GM21515 (cell line): ENCODE measurements at regions not wholly inside any gene's neighbourhood (a gene's known extent, or its start where the extent isn't known, plus 50 kb on each side); places are given as distances from the start of the nearest gene placed in this dataset.
"Not testable (repeated sequence)": the region's sequence is repeated elsewhere in the genome, so short reads cannot be mapped to it uniquely, and the experiment has no call there.

Experiments used
- ATAC-seq: cut with Tn5 transposase; IDR thresholded peaks from one replicate; pipeline ENCODE4 v1.9.1; 2021; ENCODE audit not compliant: unreplicated experiment

DNA sequence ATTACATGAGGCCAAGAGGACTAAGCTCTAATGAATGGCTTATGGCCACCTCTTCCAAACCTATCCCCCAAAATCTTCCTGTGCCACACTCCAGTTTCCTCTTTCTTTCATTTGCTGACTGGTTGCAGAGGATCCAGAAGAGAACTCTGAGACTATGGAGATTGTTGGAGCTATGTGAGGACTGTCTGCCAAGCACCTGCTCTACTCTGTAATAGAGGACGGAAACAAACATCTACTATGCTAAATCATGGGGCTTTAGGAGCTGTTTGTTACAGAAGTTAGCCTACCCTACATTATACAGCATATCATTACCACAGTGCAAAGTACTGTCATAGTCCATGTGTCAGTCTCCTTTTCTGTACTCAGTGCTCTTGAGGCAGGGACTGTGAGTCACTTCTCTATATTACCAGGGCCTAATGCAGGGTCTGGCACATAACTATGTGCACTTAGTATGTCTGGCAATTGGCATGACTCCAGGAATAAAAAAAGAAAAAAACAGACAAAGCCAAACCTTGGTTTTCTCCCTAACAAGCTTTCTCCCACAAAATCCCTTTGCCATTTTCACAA lies 95.1 kb downstream of the RPAP3 start:
- ATAC-seq = no peak

DNA sequence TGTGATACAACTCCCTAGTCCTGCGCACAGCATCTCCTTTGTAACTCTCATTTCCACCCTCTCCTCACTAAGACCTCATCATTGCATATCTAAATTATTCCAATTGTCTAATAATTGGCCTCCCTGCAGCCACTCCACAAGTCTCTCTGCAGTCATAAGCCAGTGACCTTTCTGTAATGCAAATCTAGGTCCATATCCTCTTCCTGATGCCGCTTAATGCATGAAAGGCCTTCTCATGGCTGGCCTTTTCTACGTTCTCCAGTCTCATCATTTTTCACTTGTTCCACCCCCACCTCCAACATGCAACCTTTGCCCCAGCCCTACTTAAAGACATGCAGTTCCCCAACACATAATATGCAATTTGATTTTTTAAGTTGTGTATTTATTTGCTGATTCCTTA lies 96.0 kb downstream of the RPAP3 start:
- ATAC-seq = no peak

DNA sequence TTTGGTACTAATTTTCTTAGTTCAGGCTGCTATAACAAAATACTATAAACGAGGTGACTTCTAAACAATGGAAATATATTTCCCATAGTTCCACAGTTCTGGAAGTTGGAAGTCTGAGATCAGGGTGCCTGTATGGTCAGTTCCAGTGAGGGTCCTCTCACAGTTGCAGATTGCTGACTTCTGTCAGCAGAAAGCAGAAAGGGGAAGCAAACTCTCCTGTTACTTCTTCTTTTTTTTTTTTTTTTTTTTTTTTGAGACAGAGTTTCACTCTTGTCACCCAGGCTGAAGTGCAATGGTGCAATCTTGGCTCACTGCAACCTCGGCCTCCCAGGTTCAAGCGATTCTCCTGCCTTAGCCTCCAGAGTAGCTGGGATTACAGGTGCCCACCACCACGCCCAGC lies 97.2 kb downstream of the RPAP3 start:
- ATAC-seq = not testable (repeated sequence)

DNA sequence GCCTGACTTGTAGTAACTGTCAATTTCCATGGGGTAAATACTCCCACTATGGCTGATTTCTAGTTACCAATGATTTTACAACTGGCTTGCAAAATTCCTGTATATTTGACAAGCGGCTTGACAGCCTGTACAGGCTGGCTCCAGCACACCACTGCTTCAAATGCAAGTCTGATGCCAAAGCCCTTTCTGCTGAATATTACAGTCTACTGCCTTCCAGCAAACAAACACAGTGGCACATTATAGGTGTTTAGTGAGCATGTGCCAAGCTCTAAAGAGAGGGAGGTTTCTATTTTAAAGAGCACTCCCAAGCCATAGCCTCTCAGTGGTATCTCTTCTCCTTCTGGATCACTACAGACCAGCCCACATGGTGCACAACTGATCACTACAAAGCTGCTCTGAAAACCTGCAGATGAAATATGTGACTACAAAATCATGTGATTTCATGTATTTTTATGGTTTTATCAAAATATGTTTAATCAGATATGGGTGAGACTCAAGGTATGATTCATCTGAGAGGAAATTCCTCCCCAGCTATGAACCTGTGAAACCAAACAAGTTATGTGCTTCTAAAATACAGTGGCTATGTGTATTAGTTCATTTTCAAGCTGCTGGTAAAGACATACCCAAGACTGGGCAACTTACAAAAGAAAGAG lies 101.5 kb downstream of the RPAP3 start:
- ATAC-seq = no peak

DNA sequence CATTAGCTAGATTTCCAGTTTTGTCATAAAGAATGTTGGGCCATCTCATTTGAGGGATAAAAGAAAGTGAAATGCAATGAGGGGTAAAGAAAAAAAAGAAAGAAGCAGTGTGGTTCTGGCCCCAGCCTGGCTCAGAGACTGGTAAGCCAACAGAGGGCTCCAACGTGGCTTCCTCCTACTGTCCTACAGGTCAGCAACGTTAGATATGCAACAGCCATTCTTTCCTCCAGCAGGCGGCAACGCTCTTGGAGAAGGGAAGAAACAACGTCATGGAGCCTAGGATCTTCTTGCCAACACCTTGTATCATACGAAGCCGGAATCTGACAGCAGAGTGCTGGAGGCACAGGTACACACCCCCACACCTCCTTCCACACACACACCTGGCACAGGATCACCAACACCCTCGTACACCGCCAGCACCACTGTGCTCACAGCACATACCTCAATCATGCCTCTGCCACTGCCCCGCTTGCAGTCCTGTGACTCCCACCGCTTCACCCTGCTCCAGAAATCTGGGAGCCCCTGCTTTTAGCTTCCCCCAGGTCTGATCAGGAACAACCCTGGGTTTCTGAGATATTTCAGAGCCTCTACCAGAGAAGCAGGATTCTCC lies 102.8 kb downstream of the RPAP3 start:
- no peak for ATAC-seq

- no peak for ATAC-seq
Observed at GRCh38 chr12:47602325-47602724, 103.5 kb downstream of the RPAP3 start.

DNA sequence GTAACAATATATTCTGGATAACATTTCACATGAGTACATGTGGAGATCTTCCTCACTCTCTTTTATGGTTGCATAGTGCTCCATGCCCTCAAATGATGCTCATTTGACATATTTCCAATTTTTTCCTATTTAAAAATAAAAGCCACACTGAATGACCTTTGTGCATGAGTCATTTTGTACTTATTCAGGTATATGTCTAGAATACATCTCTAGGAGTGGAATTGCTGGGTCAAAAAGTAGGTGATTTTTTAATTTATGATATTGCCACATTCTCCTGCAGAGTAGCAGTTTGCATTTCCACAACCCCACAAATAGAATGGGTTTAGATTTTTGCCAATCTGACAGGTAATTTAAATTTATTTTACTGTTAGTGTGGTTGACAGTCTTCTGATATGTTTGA lies 104.8 kb downstream of the RPAP3 start:
- no peak for ATAC-seq

GRCh38 chr12:47591795-47592194 lies 114.0 kb downstream of the RPAP3 start:
- ATAC-seq = no peak

DNA sequence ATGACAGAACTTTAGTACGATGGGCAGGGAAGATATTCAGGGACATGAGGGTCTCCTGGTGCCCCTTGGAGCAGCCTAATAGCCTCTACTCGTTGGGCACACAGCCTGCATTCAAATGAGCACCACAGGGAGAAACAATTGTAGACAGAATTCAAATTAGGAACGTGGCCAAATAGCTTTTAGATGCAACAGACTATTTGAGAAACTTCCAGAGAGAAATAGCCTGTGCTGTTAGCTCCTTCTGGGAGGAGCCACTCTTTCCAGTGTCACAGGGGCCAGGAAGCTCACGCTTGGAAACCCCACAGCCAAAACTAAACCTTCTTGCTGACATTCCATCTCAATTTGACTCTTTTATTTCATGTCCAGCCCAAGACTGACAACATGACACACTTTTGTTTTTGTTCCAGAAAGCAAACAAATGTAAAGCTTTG lies 114.5 kb downstream of the RPAP3 start:
- ATAC-seq = no peak

DNA sequence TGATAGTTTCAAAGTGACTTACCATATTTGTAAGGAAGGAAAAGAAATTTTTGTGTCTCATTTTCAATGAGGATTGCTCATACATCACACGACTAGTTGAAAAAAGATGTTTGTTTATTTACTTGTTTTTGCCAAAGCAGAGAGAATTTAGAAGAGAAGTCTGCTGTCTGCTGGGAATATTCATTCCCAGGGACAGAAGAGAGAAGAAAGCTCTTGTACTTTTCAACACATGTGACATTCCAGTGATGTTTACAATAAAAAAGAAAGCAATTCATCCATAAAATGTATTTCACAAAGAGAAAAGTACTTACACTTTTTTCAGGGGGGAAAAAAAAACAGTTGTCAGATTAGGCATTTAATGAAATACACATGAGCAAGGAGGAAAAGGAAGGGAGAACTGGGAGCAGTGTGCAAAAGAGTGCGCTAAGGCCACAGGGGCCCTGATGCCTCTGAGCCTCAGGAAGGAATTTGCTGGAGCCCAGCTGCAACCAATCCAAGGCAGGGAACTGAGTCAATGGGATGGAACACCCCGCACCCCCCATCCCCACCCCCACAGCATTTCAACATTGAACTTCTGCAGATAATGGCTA lies 115.0 kb downstream of the RPAP3 start:
- no peak for ATAC-seq

- ATAC-seq = no peak
Observed at GRCh38 chr12:47586952-47587669, 118.7 kb downstream of the RPAP3 start.

- ATAC-seq = no peak
Observed at GRCh38 chr12:47585507-47585906, 120.3 kb downstream of the RPAP3 start.

DNA sequence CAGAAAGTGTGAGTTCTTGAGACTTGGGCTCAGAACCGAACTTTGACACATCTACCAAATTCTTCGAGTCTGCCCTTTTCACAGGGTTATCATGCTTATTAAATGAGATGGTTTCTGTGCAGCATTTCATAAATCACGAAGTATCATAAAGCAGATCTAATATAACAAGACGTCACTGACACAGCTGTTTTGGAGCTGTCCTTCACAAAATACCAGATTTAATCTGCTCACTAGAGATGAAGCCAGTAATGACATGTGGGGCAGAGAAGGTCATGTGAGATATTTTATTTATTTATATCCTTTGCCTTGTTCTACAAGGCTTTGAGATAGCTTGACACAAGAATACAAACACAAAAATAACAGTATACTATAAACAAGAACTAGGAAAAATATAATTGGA lies 127.0 kb downstream of the RPAP3 start:
- no peak for ATAC-seq

DNA sequence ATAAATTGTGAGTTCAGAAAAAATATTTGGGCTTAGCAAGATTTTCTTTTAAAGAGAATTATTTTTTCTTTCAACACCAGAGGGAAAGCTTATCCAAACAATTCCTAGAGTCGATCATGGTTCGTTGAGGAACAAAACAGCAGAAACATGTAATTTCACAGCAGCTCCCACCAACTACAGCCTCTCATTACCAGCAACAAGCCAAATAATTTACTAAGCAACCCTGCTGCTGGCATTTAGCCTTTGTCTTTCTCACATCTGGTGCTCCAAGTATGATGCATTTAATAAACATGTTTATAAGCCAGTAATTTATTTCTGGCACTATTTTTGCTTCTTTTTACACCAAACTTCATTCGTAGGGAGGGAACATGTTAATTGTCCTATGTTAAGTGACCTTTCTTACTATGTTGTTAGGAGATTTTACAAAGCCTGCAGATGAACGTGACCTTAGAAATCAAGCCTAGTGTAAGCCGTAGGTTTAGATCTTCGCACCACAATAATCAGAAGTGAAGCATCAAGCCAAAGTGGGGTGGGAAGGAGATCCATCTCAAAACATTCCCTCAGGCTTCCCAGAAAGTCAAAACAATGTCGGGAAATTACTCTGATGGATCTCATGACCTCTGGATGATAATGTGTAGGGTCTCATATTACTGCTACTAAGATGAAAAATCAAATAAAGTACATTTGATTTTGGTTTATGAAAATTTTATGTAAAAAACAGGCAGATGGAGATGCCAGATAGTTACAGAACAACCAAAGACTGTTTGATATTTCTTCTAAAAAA lies 128.4 kb downstream of the RPAP3 start:
- ATAC-seq = no peak

GRCh38 chr12:47576289-47576945 lies 129.4 kb downstream of the RPAP3 start:
- ATAC-seq = no peak

GRCh38 chr12:47574252-47575021 lies 131.4 kb downstream of the RPAP3 start:
- ATAC-seq = no peak

DNA sequence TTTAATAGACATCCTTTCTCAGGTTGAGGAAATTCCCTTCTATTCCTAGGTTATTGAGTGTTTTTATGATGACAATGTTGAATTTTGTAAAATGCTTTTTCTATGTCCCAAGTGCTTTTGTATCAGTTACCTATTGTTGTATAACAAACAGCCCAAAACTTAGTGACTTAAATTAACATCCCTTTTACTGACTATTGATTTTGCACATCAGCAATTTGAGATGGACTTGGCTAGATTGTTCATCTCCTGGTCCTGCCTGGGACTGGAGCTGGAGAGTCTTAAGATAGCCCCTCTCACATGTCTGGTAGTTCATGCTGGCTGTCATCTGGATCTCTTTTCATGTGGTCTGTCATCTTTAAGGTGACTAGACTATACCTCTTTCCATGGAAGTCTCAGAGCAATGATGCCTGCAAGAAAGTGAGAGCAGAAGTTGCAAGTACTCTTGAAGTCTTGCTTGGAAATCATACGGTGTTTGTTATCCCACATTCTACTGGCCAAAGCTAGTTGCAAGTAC lies 132.6 kb downstream of the RPAP3 start:
- no peak for ATAC-seq

- no peak for ATAC-seq
Observed at GRCh38 chr12:47570151-47570550, 135.7 kb downstream of the RPAP3 start.

DNA sequence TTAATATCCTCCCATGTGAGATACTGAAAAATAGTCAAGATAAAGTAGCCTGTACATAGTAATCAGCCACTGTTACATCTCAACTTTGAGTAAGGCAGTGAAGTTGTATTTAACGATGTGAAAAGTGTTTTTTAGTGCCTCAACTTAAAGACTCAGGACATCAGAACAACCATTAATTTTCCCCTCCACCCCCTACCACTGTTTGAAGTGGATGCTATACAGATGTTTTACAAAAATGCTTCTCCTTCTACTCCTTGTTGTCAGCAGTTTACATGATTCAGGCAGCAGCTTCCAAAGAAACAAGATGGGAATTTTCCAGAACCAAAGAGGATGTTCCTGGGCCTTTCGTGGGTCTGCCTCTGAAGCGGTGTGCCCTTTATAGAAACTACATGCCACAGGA lies 143.6 kb downstream of the RPAP3 start:
- no peak for ATAC-seq
